Caco-2 (cell line): ENCODE measurements at regions not wholly inside any gene's neighbourhood (a gene's known extent, or its start where the extent isn't known, plus 50 kb on each side); places are given as distances from the start of the nearest gene placed in this dataset.

ENCODE experiments used
- BruUV-seq: library from RNA; stranded (reverse); fragments of 400-500 nt; replicated peaks from 2 replicates; lab custom pipeline; 2021; lab: Mats Ljungman, UMichigan
- CTCF ChIA-PET: fragments of 300-600 bp; sonication (Branson Sonifier 250); formaldehyde crosslinking; loops from one replicate; lab custom pipeline; 2022; ENCODE audit warnings: antibody characterized with exemption; lab: Charles Lee
- POLR2A ChIA-PET: fragments of 300-600 bp; sonication (Branson Sonifier 250); formaldehyde crosslinking; loops from one replicate; lab custom pipeline; 2022; ENCODE audit warnings: antibody characterized with exemption; lab: Charles Lee
- DNase-seq, 2 experiments: peaks; one replicate each; pipeline versions ENCODE4 v3.0.0 to v3.0.0-alpha.2; 2020 to 2022
- H3K27me3 ChIP-seq: replicated peaks from 2 replicates; pipeline ENCODE4 v1.6.0; 2011; ENCODE audit warnings: low read length; ENCODE audit not compliant: control insufficient read depth, insufficient read depth
- H3K36me3 ChIP-seq: 2 replicates; pipeline ENCODE4 v1.5.1; 2011; ENCODE audit warnings: low read length; ENCODE audit not compliant: control insufficient read depth, insufficient read depth
- H3K4me1 ChIP-seq: fragments of 250-450 bp; sonication (Bioruptor Pico); 2 replicates; pipeline ENCODE4 v1.5.1; 2020; ENCODE audit warnings: mild to moderate bottlenecking
- H3K4me3 ChIP-seq: 2 replicates; pipeline ENCODE4 v1.5.1; 2011; ENCODE audit warnings: low read depth, mild to moderate bottlenecking, control low read depth, low read length
- H3K9me3 ChIP-seq: fragments of 250-450 bp; sonication (Bioruptor Pico); 2 replicates; pipeline ENCODE4 v1.5.1; 2020; ENCODE audit warnings: mild to moderate bottlenecking, moderate library complexity
- H3K27ac Mint-ChIP-seq: one replicate; pipeline ENCODE4 v1.8.0; 2022; ENCODE audit warnings: mixed read lengths; ENCODE audit not compliant: unreplicated experiment
- H3K27me3 Mint-ChIP-seq: one replicate; pipeline ENCODE4 v1.8.0; 2022; ENCODE audit warnings: mixed read lengths; ENCODE audit not compliant: insufficient read depth, unreplicated experiment
- H3K36me3 Mint-ChIP-seq: one replicate; pipeline ENCODE4 v1.8.0; 2022; ENCODE audit warnings: mild to moderate bottlenecking, mixed read lengths; ENCODE audit not compliant: insufficient read depth, unreplicated experiment
- H3K4me1 Mint-ChIP-seq: one replicate; pipeline ENCODE4 v1.8.0; 2022; ENCODE audit warnings: low read depth, mixed read lengths; ENCODE audit not compliant: unreplicated experiment
- H3K4me3 Mint-ChIP-seq: one replicate; pipeline ENCODE4 v1.8.0; 2022; ENCODE audit warnings: mild to moderate bottlenecking, moderate library complexity, mixed read lengths; ENCODE audit not compliant: unreplicated experiment
- H3K9me3 Mint-ChIP-seq: one replicate; pipeline ENCODE4 v1.8.0; 2022; ENCODE audit warnings: mixed read lengths; ENCODE audit not compliant: unreplicated experiment
- intact Hi-C: fragments of 100-400 bp; cut with micrococcal nuclease; formaldehyde crosslinking; loops from one replicate; pipeline ENCODE4 v1.10.0; 2022; ENCODE audit not compliant: unreplicated experiment
- TF ChIP-seq, protein P1 (sequence below), 2 experiments: fragments of 200-600 bp in 1 of 2; IDR thresholded peaks; 1 replicate in 1 of 2; 2 replicates in 1 of 2; pipeline versions ENCODE4 v1.5.1 to v1.8.0; 2011 to 2022; ENCODE audit warnings: antibody characterized with exemption in 1 of 2, control low read depth in 1 of 2, inconsistent platforms in 1 of 2, low read depth in 1 of 2, low read length in 1 of 2, mild to moderate bottlenecking in 1 of 2, moderate library complexity in 1 of 2; ENCODE audit not compliant: insufficient read depth in 1 of 2, severe bottlenecking in 1 of 2, unreplicated experiment in 1 of 2

DNA sequence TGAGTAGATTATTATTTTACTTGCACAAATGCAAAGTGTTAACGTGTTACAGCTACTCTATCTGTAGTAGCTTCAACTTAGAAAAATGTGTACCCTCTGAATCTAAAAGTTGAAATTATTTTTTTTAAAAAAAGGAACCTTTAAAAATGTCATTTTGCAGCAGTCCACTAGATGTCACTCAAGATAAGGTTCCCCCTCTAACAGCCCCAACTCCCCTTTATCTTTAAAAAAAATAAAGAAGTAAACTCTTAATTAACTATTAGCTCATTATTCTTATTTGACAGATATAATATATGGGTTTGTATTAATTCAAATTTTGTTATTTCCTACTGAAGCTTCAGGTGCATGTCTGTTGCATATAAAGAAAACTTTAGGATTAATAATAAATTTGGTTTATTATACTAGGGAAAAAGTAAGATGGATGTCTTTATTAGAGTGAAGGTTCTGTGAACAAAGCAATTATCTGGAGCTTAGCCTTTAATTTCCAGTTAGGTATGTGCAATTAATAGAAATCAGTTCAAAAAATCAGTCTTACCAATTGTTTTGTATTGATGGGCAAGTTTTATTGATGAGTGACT, 288.5 kb downstream of the VGLL3 start:
- Histone ChIP-seq H3K9me3 (no peaks in the 10 kb centered on the region), H3K4me1 (peaks cover 3% of the 10 kb centered on the region), H3K4me3 (no peak overlapping the region), H3K27me3 (no peaks in the 10 kb centered on the region), H3K36me3 (no peaks in the 10 kb centered on the region)
- no TSS peak for BruUV-seq
- no peak for DNase-seq
- Mint-ChIP-seq H3K36me3 (no peaks in the 10 kb centered on the region), H3K9me3 (peaks cover 21% of the 10 kb centered on the region), H3K4me3 (no peak overlapping the region), H3K4me1 (peaks cover 13% of the 10 kb centered on the region), H3K27me3 (no peaks in the 10 kb centered on the region), H3K27ac (no peak overlapping the region)
- intact Hi-C loops, result loop anchor here (2.0 to 5.0 kb wide), 3 partner anchors 70 to 465 kb away; no protein-coding TSS in a partner anchor
- ChIA-PET CTCF (no interaction called here), POLR2A (no interaction called here)
- TF ChIP-seq, protein P1, sequence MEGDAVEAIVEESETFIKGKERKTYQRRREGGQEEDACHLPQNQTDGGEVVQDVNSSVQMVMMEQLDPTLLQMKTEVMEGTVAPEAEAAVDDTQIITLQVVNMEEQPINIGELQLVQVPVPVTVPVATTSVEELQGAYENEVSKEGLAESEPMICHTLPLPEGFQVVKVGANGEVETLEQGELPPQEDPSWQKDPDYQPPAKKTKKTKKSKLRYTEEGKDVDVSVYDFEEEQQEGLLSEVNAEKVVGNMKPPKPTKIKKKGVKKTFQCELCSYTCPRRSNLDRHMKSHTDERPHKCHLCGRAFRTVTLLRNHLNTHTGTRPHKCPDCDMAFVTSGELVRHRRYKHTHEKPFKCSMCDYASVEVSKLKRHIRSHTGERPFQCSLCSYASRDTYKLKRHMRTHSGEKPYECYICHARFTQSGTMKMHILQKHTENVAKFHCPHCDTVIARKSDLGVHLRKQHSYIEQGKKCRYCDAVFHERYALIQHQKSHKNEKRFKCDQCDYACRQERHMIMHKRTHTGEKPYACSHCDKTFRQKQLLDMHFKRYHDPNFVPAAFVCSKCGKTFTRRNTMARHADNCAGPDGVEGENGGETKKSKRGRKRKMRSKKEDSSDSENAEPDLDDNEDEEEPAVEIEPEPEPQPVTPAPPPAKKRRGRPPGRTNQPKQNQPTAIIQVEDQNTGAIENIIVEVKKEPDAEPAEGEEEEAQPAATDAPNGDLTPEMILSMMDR (IDR thresholded peaks at IDR 0.05; ENCODE audit: insufficient read depth in 1 of 2, low read depth in 1 of 2, low read length in 1 of 2, severe bottlenecking in 1 of 2, unreplicated experiment in 1 of 2), result peak; percentile 50 to 53

- Mint-ChIP-seq H3K27ac (peak overlapping the region; percentile 80), H3K4me3 (peak overlapping the region; percentile 72), H3K36me3 (no peaks in the 10 kb centered on the region), H3K9me3 (no peaks in the 10 kb centered on the region), H3K27me3 (no peaks in the 10 kb centered on the region), H3K4me1 (peaks cover 21% of the 10 kb centered on the region)
- peaks cover 21% of the 10 kb centered on the region for H3K4me1 ChIP-seq
- no TSS peak for BruUV-seq
- H3K27me3 ChIP-seq, result no peaks in the 10 kb centered on the region
- TF ChIP-seq, protein P1 (IDR thresholded peaks at IDR 0.05; ENCODE audit: insufficient read depth in 1 of 2, low read depth in 1 of 2, low read length in 1 of 2, severe bottlenecking in 1 of 2, unreplicated experiment in 1 of 2), result no peak
- CTCF ChIA-PET, result no interaction called here
- H3K4me3 ChIP-seq, result no peak overlapping the region
- POLR2A ChIA-PET, result no interaction called here
- no peaks in the 10 kb centered on the region for H3K36me3 ChIP-seq
- no peaks in the 10 kb centered on the region for H3K9me3 ChIP-seq
- no peak for DNase-seq
- intact Hi-C loops, result no loop called here
These were observed 295.2 kb downstream of the VGLL3 start for GRCh38 chr3:86695752-86696151.

GRCh38 chr3:86673991-86674390, 317.0 kb downstream of the VGLL3 start:
- no peaks in the 10 kb centered on the region for H3K4me1 ChIP-seq
- DNase-seq, result no peak
- Mint-ChIP-seq H3K4me1 (no peaks in the 10 kb centered on the region), H3K4me3 (no peak overlapping the region), H3K36me3 (no peaks in the 10 kb centered on the region), H3K27me3 (no peaks in the 10 kb centered on the region), H3K9me3 (no peaks in the 10 kb centered on the region), H3K27ac (no peak overlapping the region)
- H3K36me3 ChIP-seq, result no peaks in the 10 kb centered on the region
- ChIA-PET CTCF (no interaction called here), POLR2A (no interaction called here)
- no peaks in the 10 kb centered on the region for H3K27me3 ChIP-seq
- intact Hi-C loops, result no loop called here
- BruUV-seq, result no TSS peak
- H3K4me3 ChIP-seq, result no peak overlapping the region
- TF ChIP-seq, protein P1 (IDR thresholded peaks at IDR 0.05; ENCODE audit: insufficient read depth in 1 of 2, low read depth in 1 of 2, low read length in 1 of 2, severe bottlenecking in 1 of 2, unreplicated experiment in 1 of 2), result no peak
- H3K9me3 ChIP-seq, result no peaks in the 10 kb centered on the region
